HG02642 (cell line): ENCODE measurements at regions not wholly inside any gene's neighbourhood (a gene's known extent, or its start where the extent isn't known, plus 50 kb on each side); places are given as distances from the start of the nearest gene placed in this dataset.

ENCODE experiments used
- ATAC-seq: cut with Tn5 transposase; IDR thresholded peaks from one replicate; pipeline ENCODE4 v1.9.1; 2021; ENCODE audit warnings: mild to moderate bottlenecking; ENCODE audit not compliant: unreplicated experiment, poor library complexity

DNA sequence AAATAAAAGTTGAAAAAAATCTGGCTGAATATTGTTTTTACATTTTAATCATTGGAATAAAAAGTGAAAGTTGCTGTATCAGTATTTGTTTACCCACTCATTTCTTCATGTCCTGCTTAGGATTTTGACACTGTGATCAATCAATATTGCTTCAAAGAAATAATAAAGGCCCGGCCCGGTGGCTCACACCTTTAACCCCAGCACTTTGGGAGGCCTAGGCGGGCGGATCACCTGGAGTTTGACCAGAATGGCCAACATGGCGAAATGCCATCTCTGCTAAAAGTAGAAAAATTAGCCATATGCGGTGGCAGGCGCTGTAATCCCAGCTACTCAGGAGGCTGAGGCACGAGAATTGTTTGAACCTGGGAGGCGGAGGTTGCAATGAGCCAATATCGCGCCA, 93.7 kb upstream of the CTNND2 start:
- no peak for ATAC-seq

DNA sequence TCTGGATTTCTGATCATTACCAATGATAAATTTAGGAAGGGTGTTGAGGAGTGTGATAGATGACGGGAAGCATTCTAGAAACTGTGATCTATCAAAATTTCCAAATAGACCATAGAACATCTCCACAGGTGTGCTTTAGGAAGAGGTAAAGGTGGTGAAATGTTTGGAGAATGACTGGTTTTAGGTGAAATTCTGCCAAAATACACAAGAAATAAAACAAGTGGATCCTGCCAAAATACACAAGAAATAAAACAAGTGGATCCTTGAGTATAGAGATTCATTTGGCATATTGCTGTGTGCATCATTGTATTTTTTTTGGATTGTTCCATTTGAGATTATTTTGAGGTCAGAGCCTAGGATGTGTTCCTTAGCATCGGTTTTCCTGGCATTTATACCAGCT, 88.3 kb upstream of the CTNND2 start:
- no peak for ATAC-seq

DNA sequence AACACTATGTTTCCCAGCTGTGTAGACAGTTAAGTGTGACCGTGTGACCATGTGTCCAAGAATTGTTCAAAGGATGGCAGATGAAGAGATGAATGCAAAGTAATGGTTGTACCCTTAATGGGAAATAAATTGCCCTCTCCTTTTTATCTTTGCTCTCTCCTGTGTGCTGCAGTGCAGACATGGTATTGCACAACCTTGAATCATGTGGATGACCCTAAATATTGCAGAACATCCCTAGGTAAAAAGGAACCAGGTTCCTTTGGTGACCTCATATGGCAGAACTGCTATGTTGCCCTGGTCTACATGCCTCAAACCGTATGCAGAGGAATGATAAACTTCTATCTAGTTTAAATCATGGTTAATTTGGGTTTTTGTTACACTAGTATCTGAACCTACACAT, 81.7 kb upstream of the CTNND2 start:
- no peak for ATAC-seq

DNA sequence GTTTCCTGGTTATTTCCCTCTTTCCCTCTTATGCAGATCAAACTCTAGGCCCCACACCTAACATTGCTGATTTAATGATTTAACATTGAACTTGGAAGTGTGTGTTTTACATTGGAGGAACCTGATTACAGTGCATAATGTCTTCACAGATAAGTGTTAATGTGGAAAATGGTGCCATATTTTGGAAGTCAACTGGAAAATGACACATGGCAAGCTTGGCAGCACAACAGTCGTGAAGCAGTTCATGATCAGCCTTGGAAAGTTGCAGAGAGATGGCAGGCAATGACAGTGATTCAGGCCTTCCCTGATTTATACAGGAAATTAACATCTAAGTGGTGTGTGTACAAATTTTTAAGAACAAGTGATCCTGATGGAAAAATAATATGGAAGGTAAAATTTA, 80.0 kb upstream of the CTNND2 start:
- ATAC-seq: no peak

DNA sequence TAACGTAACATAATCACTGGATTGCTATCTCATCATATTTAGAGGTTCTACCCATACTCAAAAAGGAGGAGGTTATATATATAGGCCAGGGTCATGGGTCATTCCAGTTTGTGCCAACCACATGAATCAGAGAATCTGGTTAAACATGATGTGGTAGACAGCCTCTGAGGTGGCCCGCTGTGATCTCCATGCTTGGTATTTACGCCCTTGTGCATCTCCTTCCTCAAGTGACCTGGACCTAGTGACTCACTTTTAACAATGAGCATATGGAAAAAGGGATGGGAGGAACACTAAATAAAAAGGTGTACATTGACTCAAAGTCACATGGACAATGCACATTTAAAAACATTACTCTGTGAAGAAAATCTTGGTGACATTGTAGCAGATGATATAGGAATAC, 77.7 kb upstream of the CTNND2 start:
- no peak for ATAC-seq

DNA sequence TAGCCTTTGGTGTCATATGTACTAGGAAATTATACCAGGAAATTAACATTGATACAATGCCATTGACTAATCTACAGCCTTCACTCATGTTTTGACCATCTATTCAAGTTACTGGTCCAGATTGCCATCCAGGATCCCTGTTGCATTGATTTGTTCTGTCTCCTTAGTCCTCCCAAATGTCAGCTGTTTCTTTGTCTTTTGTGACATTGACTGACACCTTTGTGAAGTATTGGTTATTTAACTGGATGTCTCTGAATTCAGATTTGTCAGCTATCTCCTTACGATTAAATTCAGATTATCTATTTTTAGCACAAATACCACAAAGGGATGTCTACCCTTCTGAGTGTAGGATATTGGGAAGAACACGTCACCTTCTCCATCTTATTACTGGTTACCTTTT, 73.7 kb upstream of the CTNND2 start:
- ATAC-seq: no peak

DNA sequence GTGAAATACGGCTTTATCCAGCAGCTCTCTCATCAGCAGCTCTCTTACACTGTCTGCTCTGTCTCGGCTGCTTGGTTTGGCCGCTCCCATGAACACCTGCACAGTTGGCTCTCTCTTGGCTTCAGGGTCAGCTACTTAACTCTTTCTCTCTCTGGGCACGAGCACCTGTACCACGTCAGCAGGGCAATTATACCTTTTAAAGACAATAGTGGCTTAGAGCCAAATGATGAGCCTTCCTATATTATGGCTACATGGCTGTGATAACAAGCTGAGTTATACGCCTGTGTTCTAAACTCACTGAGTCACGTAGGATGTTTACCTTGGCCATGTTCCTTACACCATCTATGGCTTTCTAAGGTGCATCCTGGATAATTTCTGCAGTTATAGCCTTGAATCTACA, 69.2 kb upstream of the CTNND2 start:
- ATAC-seq: no peak

DNA sequence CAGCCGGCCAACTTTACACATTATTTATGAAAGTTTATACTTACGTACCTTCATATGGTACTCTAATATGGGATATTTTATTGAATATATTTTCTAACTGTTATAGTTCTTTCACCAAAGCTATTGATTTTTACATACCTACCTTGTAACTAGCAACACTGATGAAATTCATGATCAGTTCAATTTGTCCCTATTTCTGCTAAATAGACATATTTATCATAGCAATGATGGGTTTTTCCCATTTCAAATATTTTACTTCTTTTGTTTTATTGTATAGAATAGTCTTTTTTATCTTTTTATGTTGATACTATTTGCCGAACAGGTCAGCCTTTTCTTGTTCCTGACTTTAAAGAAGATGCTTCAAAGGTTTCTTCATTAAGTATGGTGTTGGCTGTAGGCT, 59.0 kb upstream of the CTNND2 start:
- no peak for ATAC-seq

DNA sequence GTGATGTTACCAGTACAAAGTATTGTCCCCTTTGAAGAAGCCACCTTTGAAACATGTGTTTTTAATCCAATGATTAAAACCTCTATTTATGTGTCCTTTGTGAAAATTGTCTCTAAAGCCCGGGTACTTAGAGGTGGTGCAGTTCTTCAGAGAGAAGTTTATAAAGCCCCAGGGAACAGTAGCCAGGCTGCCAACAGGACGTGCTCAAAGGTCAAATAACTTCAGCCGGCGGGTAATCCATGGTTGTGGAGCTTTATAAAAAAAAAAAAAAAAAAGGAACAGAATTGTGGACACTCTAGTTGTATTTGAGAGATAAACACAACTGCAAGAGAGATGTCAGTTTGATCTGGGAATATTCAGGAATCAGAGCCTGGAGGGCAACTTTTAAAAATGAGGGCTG, 57.9 kb upstream of the CTNND2 start:
- no peak for ATAC-seq

DNA sequence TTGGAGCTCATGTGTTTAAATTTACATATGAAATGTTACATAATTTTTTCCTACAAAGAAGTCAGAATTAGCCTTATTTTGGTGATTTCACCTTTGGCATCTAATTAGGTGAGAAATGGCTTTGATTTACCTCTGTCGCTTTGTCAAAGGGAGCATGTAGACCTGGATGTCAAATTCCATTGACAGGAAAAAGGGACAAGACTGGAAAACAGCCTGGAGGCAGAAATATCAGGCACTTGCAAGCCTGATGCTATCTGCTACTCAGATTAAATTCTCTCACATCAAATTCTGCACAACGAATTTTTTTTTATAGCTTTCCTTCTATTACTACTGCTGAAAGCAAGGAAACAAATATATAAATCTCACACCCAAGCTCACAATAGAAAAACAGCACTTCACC, 54.1 kb upstream of the CTNND2 start:
- no peak for ATAC-seq

DNA sequence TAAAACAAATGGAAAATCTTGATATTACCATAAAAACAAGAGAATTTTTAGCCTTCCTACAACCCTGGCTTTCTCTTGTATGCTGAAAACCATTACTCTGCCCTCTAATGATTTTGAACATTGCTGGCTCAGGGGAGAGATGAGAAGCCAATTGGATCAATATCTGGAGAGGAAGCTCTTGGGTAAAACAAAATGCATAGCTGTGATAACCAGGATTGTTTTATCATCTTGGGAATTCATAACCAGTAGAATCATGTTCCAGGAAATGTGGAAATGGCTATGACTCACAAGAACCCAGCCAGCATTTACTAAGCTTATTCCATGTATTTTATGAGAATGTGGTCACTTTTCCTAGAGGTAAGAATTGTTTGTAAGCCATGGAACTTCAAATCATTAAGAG, 51.1 kb upstream of the CTNND2 start:
- no peak for ATAC-seq
